ENCODE measurements at regions not wholly inside any gene's neighbourhood (a gene's known extent, or its start where the extent isn't known, plus 50 kb on each side); places are given as distances from the start of the nearest gene placed in this dataset.

GRCh38 chr3:34582055-34582454 lies 783.6 kb downstream of the PDCD6IP start:
- Histone ChIP-seq H3K27ac (ENCODE audit: low read length) (no peak overlapping the region), H3K4me3 (ENCODE audit: low read depth in 2 of 2, low read length in 2 of 2) (no peak overlapping the region), H3K4me1 (ENCODE audit: control insufficient read depth, insufficient read depth, low read length) (no peaks in the 10 kb centered on the region), H3K36me3 (ENCODE audit: control insufficient read depth, insufficient read depth, low read length) (no peaks in the 10 kb centered on the region), H3K27me3 (ENCODE audit: control insufficient read depth, insufficient read depth, low read length) (no peaks in the 10 kb centered on the region), H3K9me3 (ENCODE audit: control insufficient read depth, insufficient read depth, low read depth, low read length) (no peaks in the 10 kb centered on the region)
- ATAC-seq (no peak), DNase-seq (ENCODE audit: low read depth, low spot score) (no peak)
- in situ Hi-C loops (cut with HindIII; ENCODE audit: low pct_unique_long_range_greater_than_20kb, low sequenced_read_pairs) (no loop called here), intact Hi-C loops (cut with micrococcal nuclease; ENCODE audit: unreplicated experiment) (no loop called here)
- ChIA-PET CTCF (no interaction called here), POLR2A (no interaction called here)
- BruUV-seq (replicated peaks), result no TSS peak
- TF ChIP-seq POLR2AphosphoS5 (IDR thresholded peaks at IDR 0.05; ENCODE audit: low read depth, low read length), result no peak

GRCh38 chr3:34583451-34583850 lies 785.0 kb downstream of the PDCD6IP start:
- TF ChIP-seq CTCF (IDR thresholded peaks at IDR 0.05), result no peak
- no peak for TF ChIP-seq SIN3A (IDR thresholded peaks at IDR 0.05; ENCODE audit: borderline replicate concordance, insufficient read depth, low read depth, low read length)
- TF ChIP-seq POLR2AphosphoS5 (IDR thresholded peaks at IDR 0.05; ENCODE audit: low read depth, low read length), result no peak
- no peak for TF ChIP-seq TCF7L2 (IDR thresholded peaks at IDR 0.05; ENCODE audit: low read depth, low read length)
- no peak for TF ChIP-seq REST (IDR thresholded peaks at IDR 0.05; ENCODE audit: insufficient read depth in 1 of 2, low read depth in 2 of 2, low read length in 1 of 2)
- ChIA-PET CTCF (no interaction called here), POLR2A (no interaction called here)
- in situ Hi-C loops (cut with HindIII; ENCODE audit: low pct_unique_long_range_greater_than_20kb, low sequenced_read_pairs), result no loop called here
- Histone ChIP-seq H3K9me3 (ENCODE audit: control insufficient read depth, insufficient read depth, low read depth, low read length) (no peaks in the 10 kb centered on the region), H3K4me3 (ENCODE audit: low read depth in 2 of 2, low read length in 2 of 2) (no peak overlapping the region), H3K27me3 (ENCODE audit: control insufficient read depth, insufficient read depth, low read length) (no peaks in the 10 kb centered on the region), H3K27ac (ENCODE audit: low read length) (no peak overlapping the region), H3K36me3 (ENCODE audit: control insufficient read depth, insufficient read depth, low read length) (no peaks in the 10 kb centered on the region), H3K4me1 (ENCODE audit: control insufficient read depth, insufficient read depth, low read length) (no peaks in the 10 kb centered on the region)
- intact Hi-C loops (cut with micrococcal nuclease; ENCODE audit: unreplicated experiment), result no loop called here
- BruUV-seq (replicated peaks), result no TSS peak
- no peak for ATAC-seq
- no peak for DNase-seq (ENCODE audit: low read depth, low spot score)

- in situ Hi-C loops (cut with HindIII; ENCODE audit: low pct_unique_long_range_greater_than_20kb, low sequenced_read_pairs), result no loop called here
- H3K36me3 ChIP-seq (ENCODE audit: control insufficient read depth, insufficient read depth, low read length), result no peaks in the 10 kb centered on the region
Observed at GRCh38 chr3:34584971-34585370, 786.5 kb downstream of the PDCD6IP start.

More at GRCh38 chr3:34584971-34585370, 786.5 kb downstream of the PDCD6IP start:
- H3K4me1 ChIP-seq (ENCODE audit: control insufficient read depth, insufficient read depth, low read length), result no peaks in the 10 kb centered on the region
- DNase-seq (ENCODE audit: low read depth, low spot score) (no peak), ATAC-seq (no peak)
- no peaks in the 10 kb centered on the region for H3K27me3 ChIP-seq (ENCODE audit: control insufficient read depth, insufficient read depth, low read length)
- H3K27ac ChIP-seq (ENCODE audit: low read length), result no peak overlapping the region
- H3K4me3 ChIP-seq (ENCODE audit: low read depth in 2 of 2, low read length in 2 of 2), result no peak overlapping the region
- POLR2A ChIA-PET, result no interaction called here
- TF ChIP-seq TCF7L2 (IDR thresholded peaks at IDR 0.05; ENCODE audit: low read depth, low read length), result no peak
- no peak for TF ChIP-seq POLR2AphosphoS5 (IDR thresholded peaks at IDR 0.05; ENCODE audit: low read depth, low read length)
- no peak for TF ChIP-seq CTCF (IDR thresholded peaks at IDR 0.05)
- TF ChIP-seq REST (IDR thresholded peaks at IDR 0.05; ENCODE audit: insufficient read depth in 1 of 2, low read depth in 2 of 2, low read length in 1 of 2), result no peak
- no peak for TF ChIP-seq SIN3A (IDR thresholded peaks at IDR 0.05; ENCODE audit: borderline replicate concordance, insufficient read depth, low read depth, low read length)
- intact Hi-C loops (cut with micrococcal nuclease; ENCODE audit: unreplicated experiment), result no loop called here
- no TSS peak for BruUV-seq (replicated peaks)
- no peaks in the 10 kb centered on the region for H3K9me3 ChIP-seq (ENCODE audit: control insufficient read depth, insufficient read depth, low read depth, low read length)
- CTCF ChIA-PET, result no interaction called here
